ENCODE measurements at regions not wholly inside any gene's neighbourhood (a gene's known extent, or its start where the extent isn't known, plus 50 kb on each side); places are given as distances from the start of the nearest gene placed in this dataset.
"Not testable (repeated sequence)": the region's sequence is repeated elsewhere in the genome, so short reads cannot be mapped to it uniquely, and the experiment has no call there.

DNA sequence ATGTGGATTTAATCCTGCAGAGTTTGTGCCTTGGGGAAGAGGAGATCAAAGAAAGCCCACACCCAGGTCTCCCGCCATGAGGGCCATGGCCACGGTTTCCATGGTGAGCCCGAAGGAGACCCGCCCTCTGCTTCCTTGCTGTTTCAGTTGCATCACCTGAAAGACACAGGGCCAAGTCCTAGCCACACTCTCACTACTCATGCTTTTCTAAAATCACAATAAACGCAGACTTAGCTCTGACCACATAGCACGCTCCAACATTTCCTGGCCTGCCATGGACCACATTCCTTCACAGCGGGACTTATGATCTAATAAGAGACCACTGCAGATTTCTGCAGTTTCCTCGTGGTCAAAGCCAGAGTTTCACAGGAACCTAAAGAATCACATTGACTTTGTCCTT, 426.0 kb upstream of the NR3C2 start:
- peak; percentile 33 for DNase-seq (ENCODE audit: low read depth, low spot score)

GRCh38 chr4:148866666-148867065, 424.5 kb upstream of the NR3C2 start:
- no peak for DNase-seq (ENCODE audit: low read depth, low spot score)

GRCh38 chr4:148857973-148858534, 415.8 kb upstream of the NR3C2 start:
- DNase-seq (ENCODE audit: low read depth, low spot score), result no peak

DNA sequence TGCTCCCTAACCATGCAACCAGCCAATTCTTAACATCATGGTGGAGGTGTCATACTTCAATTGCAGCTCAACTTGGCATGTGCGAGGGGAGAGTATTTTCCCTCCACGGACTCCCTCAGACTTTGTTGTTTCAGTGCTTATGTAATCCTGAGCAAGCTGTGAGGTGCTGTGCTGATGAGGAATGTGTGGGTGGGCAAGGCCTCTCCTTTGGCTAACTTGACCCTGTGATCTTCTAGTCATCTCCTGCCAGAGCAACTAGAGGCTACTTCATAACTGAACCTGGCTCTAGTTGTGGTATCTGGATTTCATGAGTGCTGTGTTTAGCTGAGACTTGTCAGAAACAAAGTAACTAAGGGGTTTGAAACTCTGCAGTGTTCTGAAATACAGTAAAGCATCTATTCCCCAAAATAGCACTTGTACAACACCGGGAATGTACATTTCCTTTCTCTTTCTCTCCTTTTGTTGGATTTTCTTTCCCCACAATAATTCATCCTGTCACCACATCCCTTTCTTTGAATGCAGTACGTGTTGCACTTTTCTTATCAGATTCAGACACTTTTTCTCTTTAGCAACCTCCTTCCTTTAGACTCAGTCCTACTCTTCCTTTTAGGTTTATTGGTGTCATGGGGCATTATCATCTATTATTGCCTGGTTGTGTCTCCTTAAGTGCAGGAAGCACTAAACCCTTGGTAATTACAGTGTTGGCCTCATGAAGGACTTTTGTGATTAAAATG, 415.2 kb upstream of the NR3C2 start:
- no peak for DNase-seq (ENCODE audit: low read depth, low spot score)

DNA sequence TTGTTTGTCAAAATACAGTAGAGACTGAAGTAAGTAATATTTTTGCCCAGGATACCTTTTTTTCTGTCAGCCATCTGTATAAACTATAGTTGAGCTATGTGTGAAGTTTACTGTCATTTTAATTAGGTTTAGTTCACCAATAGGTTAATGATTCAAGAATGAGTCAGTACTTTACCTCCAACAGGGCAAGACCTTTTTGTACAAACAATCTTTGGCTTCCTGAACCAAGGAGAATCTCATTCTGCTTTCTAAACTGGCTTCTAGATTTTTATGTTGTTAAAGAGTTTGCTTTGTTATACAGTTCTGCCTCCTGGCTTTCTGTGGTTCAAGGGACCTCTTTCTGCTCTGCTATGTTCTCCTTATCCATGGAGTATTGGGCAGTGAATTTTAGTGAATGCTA, 412.0 kb upstream of the NR3C2 start:
- DNase-seq (ENCODE audit: low read depth, low spot score), result no peak

DNA sequence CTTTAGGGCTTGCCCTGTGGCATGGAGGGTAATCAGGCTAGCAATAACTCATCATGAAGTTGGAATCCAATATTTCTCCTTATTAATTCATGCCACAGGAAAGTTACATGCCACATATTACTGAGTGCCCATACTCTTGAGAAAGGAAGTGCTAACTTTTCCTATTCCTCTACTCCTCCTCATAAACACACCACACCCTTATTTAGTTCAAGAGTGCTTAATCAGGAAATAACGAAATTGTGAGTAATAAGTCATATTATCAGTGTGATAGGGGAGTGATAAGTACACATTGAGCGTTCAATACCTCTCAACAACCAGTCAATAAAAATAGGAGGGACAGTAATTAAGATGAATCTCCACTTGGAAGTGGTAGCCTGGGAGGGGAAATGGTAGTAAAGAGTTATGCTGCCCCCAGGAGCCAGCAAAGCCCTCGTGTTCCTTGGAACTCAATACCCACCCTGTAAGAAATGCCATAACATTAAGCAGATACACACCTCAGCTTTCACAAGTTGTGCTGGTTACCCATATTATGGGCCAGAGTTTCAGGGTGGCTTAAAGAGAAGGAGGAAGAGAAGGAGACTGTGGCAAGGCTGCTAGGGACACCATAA, 410.0 kb upstream of the NR3C2 start:
- no peak for DNase-seq (ENCODE audit: low read depth, low spot score)

GRCh38 chr4:148850257-148850995, 408.2 kb upstream of the NR3C2 start:
- no peak for DNase-seq (ENCODE audit: low read depth, low spot score)

DNA sequence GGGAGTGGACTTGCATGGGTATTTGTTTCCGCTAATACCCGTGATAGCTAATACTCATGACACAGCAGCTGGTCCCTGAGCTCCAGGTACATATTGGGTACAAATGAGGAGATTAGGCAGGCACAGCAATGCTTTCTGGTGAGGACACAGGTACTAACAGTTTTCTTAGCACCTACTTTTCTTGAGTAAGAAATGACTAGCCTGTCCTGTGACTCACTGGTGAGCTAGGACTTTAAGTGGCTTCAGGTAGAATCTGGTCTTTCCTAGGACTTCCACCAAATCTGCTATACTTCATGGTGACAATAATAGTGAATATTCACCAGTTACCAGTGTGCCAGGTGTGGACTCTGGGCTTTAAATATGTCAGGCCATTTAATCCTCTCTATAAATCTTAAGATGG, 407.4 kb upstream of the NR3C2 start:
- no peak for DNase-seq (ENCODE audit: low read depth, low spot score)

DNA sequence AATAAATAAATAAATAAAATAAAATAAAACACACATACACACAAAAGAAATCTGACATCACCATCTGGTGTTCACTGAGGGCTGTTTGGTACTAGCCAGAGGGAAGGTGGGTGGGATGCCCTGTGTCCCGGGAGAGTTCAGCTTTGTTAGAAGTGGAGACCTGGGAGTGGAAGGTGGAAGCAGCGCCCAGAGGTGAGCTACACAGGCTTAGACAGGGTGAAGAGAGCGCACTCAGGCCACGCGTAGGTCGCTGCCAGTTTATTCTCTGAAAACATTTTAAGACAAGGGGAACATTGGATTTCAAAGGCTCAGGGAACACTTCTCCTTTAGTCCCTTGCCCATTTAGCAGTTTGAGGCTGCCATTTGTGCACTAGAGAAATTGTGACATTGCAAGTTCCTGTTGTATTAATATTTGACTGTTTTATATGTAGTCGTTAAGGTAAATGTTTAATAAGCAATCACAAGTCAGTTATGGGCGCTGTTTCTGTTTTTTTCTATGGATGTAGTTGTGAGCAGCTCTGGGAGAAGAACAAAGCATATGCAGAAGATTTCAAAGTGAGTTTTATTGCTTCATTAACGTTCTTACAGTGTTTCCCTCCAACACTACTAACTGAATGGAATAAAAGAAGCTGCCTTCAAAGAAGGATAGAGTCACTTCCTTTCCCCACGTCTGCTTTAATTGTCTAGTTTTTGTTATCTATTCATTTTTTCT, 405.5 kb upstream of the NR3C2 start:
- DNase-seq (ENCODE audit: low read depth, low spot score), result no peak

DNA sequence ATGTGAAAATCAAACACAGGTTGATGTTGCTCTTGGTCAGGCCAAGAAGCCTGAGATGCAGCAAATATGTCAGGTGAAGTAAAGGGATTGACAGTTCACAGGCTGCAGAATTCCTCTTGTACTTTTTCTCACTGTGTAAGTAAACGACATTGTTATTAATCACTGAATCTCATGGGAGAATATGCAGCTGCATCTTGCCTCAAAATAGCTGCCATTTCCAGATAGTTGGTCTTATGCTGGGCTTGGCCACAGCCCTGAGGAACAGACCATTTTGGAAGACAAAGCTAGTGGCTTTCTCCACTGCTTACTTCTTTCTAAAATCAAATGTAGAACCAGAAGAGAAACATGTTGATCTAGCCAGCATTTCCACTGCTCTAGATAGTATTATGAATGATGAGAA, 403.4 kb upstream of the NR3C2 start:
- DNase-seq (ENCODE audit: low read depth, low spot score), result no peak

- no peak for DNase-seq (ENCODE audit: low read depth, low spot score)
Measured at GRCh38 chr4:148843625-148844024, 401.4 kb upstream of the NR3C2 start.

DNA sequence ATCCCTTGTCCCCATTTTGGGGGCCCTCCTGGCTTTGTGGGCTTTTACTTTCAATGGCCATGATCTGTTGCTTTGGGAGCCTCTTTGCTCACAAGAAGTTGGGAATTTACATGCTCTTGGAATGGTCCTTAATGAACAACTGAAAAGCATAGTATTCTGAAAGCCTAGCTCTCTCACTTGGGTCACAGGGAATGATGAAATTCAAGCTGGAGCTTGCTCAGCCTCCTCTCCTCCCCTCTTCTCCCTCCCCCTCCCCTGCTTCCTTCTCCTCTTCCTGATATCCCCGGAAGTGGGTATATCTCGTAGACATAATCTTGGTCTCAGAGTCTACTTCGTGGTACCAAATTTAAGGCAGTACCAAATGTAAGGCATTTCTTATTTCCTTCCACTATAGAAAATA, 400.6 kb upstream of the NR3C2 start:
- DNase-seq (ENCODE audit: low read depth, low spot score), result no peak

GRCh38 chr4:148837571-148837970, 395.4 kb upstream of the NR3C2 start:
- DNase-seq (ENCODE audit: low read depth, low spot score), result not testable (repeated sequence)

DNA sequence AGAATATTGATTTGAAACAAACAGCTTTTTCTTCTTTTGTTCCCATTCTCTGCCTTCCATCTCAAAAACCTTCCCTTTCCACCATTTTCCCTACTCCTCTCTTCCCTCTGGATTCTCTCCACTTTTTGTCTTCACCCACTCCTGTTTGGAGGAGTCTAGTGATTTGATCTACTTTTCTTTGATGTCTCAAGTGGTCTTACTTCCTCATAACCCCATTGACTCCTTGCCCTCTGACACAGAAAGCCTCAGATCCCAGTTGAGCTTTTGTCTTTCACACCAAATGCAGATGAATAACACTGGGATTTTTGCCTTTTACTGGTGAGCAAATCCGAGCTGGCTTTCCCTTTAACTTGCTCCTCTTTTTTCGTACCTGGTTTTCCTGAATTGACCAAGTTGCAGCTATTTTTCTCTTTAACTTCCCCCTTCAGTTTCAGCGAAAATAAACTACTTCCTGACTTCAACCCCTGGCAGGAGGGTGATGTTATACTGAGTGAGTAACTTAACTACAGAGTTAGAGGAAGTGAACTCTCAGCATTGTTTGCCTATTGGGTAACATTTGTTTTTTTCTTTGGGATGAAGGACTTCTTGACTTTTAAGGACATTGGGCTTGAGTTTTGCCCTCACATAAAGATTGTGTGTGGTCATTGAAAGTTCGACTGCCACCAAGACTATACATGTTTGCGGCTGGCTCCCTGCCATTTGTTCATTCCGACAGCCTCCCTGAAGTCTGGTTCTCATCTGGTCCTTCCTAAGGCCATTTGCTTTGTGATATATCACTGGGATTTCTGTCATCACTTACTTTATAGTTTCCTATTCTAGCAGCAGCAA, 392.8 kb upstream of the NR3C2 start:
- DNase-seq (ENCODE audit: low read depth, low spot score), result no peak

DNA sequence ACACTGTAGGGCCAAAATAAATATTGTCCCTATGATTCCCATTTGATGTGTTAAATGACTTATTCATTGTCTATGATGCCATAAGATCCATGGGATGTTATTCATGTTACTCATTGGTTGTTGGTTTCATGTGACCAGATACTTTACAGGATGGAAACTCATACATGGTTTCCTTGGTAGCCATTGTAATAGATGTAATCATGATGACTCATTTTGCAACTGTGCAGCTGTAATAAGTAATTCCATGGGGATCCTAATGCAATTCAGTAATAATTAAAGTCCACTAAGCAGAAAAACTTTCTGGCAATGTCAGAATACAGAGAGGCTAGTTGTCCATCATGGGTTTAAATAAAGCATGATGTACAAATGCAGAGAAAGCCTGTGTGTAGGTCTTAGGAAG, 389.7 kb upstream of the NR3C2 start:
- DNase-seq (ENCODE audit: low read depth, low spot score), result no peak

DNA sequence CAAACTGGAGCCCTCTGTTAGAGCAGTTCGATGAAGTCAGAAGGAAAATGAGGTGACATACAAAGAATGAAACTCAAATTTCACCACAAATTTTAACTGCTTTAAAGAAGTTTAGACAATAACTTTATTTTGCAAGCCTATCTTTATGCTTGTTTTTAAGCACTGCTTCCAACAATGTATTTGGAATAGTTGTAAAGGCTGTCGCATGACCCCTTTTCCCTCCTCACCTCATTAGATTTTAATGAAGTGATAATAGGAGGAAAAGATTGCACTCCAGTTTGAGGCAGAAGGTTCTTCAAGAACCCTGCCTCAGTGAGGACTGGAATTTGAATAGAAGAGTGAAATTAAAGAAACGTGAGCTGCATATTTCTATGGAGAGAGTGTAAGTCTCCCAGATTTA, 386.1 kb upstream of the NR3C2 start:
- DNase-seq (ENCODE audit: low read depth, low spot score), result no peak

- no peak for DNase-seq (ENCODE audit: low read depth, low spot score)
Measured at GRCh38 chr4:148827781-148828180, 385.6 kb upstream of the NR3C2 start.

GRCh38 chr4:148823419-148823769, 381.2 kb upstream of the NR3C2 start:
- DNase-seq (ENCODE audit: low read depth, low spot score), result no peak

- DNase-seq (ENCODE audit: low read depth, low spot score), result no peak
Measured at GRCh38 chr4:148822572-148823418, 380.6 kb upstream of the NR3C2 start.

GRCh38 chr4:148814030-148814429, 371.8 kb upstream of the NR3C2 start:
- DNase-seq (ENCODE audit: low read depth, low spot score), result no peak

All from smooth muscle cell of the brain vasculature (primary cell).